SK-N-SH (cell line): ENCODE measurements at regions not wholly inside any gene's neighbourhood (a gene's known extent, or its start where the extent isn't known, plus 50 kb on each side); places are given as distances from the start of the nearest gene placed in this dataset.

Source experiments
- CTCF ChIA-PET: fragments of 300-600, 350-600 bp; formaldehyde crosslinking; extraction: SDS; loops from one replicate; lab custom pipeline; 2021; lab: Yijun Ruan, JAX
- POLR2A ChIA-PET: fragments of 350-600 bp; sonication (Branson Sonifier 250); formaldehyde crosslinking; extraction: SDS; loops from one replicate; lab custom pipeline; 2020; ENCODE audit warnings: antibody characterized with exemption, inconsistent platforms; lab: Yijun Ruan, JAX
- DNase-seq: peaks from one replicate; pipeline ENCODE4 v3.0.0; 2012
- H2AFZ ChIP-seq: fragments of 200-600 bp; sonication (generic); 2 replicates; pipeline ENCODE4 v1.8.1; 2016; ENCODE audit warnings: antibody characterized with exemption, mild to moderate bottlenecking, low read depth
- H3F3A ChIP-seq: fragments of 200-600 bp; sonication (generic); replicated peaks from 2 replicates; pipeline ENCODE3; 2016; ENCODE audit warnings: antibody characterized with exemption, mild to moderate bottlenecking; ENCODE audit not compliant: insufficient read depth
- H3K27ac ChIP-seq, 2 experiments: fragments of 200-500 bp in 1 of 2; fragments of 200-600 bp in 1 of 2; sonication (Bioruptor generic) in 1 of 2; sonication (generic), shearing (Covaris generic) in 1 of 2; 2 replicates each; pipeline versions ENCODE4 v1.5.1 to v1.6.1; 2014 to 2016; ENCODE audit warnings: low read depth in 2 of 2, inconsistent platforms in 1 of 2, low read length in 1 of 2, mild to moderate bottlenecking in 1 of 2, mixed read lengths in 1 of 2
- H3K27me3 ChIP-seq: fragments of 200-600 bp; sonication (generic), shearing (Covaris generic); 2 replicates; pipeline ENCODE4 v1.6.1; 2016; ENCODE audit warnings: mixed run types; ENCODE audit not compliant: insufficient read depth
- H3K36me3 ChIP-seq, 2 experiments: fragments of 200-500 bp in 1 of 2; fragments of 200-600 bp in 1 of 2; sonication (Bioruptor generic) in 1 of 2; sonication (generic) in 1 of 2; replicated peaks in 1 of 2; 2 replicates each; pipeline versions ENCODE3 to v1.5.1; 2014 to 2016; ENCODE audit warnings: low read length in 1 of 2, mild to moderate bottlenecking in 1 of 2; ENCODE audit not compliant: insufficient read depth in 2 of 2, control insufficient read depth in 1 of 2
- H3K4me1 ChIP-seq, 2 experiments: fragments of 200-500 bp in 1 of 2; fragments of 200-600 bp in 1 of 2; sonication (Bioruptor generic) in 1 of 2; sonication (generic), shearing (Covaris generic) in 1 of 2; 2 replicates each; pipeline versions ENCODE4 v1.5.1 to v1.6.1; 2014 to 2016; ENCODE audit warnings: low read depth in 1 of 2, low read length in 1 of 2, mixed run types in 1 of 2; ENCODE audit not compliant: insufficient read depth in 2 of 2, control insufficient read depth in 1 of 2
- H3K4me2 ChIP-seq: fragments of 200-600 bp; sonication (generic), shearing (Covaris generic); 2 replicates; pipeline ENCODE4 v1.6.1; 2017; ENCODE audit warnings: mixed run types
- H3K4me3 ChIP-seq, 2 experiments: fragments of 200-500 bp in 1 of 2; fragments of 200-600 bp in 1 of 2; sonication (Bioruptor generic) in 1 of 2; sonication (generic), shearing (Covaris generic) in 1 of 2; 2 replicates each; pipeline versions ENCODE4 v1.5.1 to v1.8.1; 2014 to 2016; ENCODE audit warnings: low read depth in 2 of 2, inconsistent platforms in 1 of 2, low read length in 1 of 2, mild to moderate bottlenecking in 1 of 2, mixed read lengths in 1 of 2, moderate library complexity in 1 of 2
- H3K79me2 ChIP-seq: fragments of 200-600 bp; sonication (generic); 2 replicates; pipeline ENCODE4 v1.8.1; 2017; ENCODE audit warnings: mild to moderate bottlenecking; ENCODE audit not compliant: insufficient read depth
- H3K9ac ChIP-seq: fragments of 200-600 bp; sonication (generic); 2 replicates; pipeline ENCODE4 v1.6.1; 2017; ENCODE audit warnings: mixed run types
- H3K9me2 ChIP-seq: fragments of 200-600 bp; sonication (generic); 2 replicates; pipeline ENCODE4 v1.6.1; 2017; ENCODE audit warnings: mixed run types
- H3K9me3 ChIP-seq: fragments of 200-600 bp; sonication (generic); 2 replicates; pipeline ENCODE4 v1.6.1; 2017; ENCODE audit warnings: mixed run types, mild to moderate bottlenecking, moderate library complexity
- H4K20me1 ChIP-seq: fragments of 200-600 bp; sonication (generic); 2 replicates; pipeline ENCODE4 v1.6.1; 2017; ENCODE audit warnings: mild to moderate bottlenecking, mixed run types; ENCODE audit not compliant: insufficient read depth
- CHD2 ChIP-seq: fragments of 150-350 bp; IDR thresholded peaks from 2 replicates; pipeline ENCODE4 v1.6.1; 2018; ENCODE audit warnings: low read length; ENCODE audit not compliant: partially characterized antibody
- EZH2phosphoT487 ChIP-seq: fragments of 200-600 bp; sonication (generic); IDR thresholded peaks from 2 replicates; pipeline ENCODE4 v1.6.1; 2017; ENCODE audit warnings: low read depth, mixed run types, mild to moderate bottlenecking, antibody characterized with exemption, moderate library complexity, borderline replicate concordance
- FOSL2 ChIP-seq: IDR thresholded peaks from 2 replicates; pipeline ENCODE4 v1.4.0; 2012; ENCODE audit warnings: low read depth, mild to moderate bottlenecking, moderate library complexity, borderline replicate concordance
- MAX ChIP-seq: IDR thresholded peaks from 2 replicates; pipeline ENCODE4 v1.4.0; 2012; ENCODE audit warnings: low read depth
- MXI1 ChIP-seq: IDR thresholded peaks from 2 replicates; pipeline ENCODE4 v1.6.1; 2012; ENCODE audit warnings: mild to moderate bottlenecking, low read depth, low read length, improper control_type of control experiment
- PBX3 ChIP-seq: IDR thresholded peaks from 2 replicates; pipeline ENCODE4; 2012
- RAD21 ChIP-seq: IDR thresholded peaks from 2 replicates; pipeline ENCODE4 v1.6.1; 2012; ENCODE audit warnings: mild to moderate bottlenecking, low read length
- RFX5 ChIP-seq: IDR thresholded peaks from 2 replicates; pipeline ENCODE4 v1.6.1; 2012; ENCODE audit warnings: mild to moderate bottlenecking, improper control_type of control experiment, low read length
- RXRA ChIP-seq: IDR thresholded peaks from 2 replicates; pipeline ENCODE4 v1.4.0; 2012; ENCODE audit warnings: low read depth, mild to moderate bottlenecking, borderline replicate concordance
- SMC3 ChIP-seq: IDR thresholded peaks from 2 replicates; pipeline ENCODE4 v1.6.1; 2012; ENCODE audit warnings: low read depth, low read length, improper control_type of control experiment
- TAF1 ChIP-seq: IDR thresholded peaks from 2 replicates; pipeline ENCODE4 v1.6.1; 2012; ENCODE audit warnings: low read depth, mild to moderate bottlenecking, low read length, moderate library complexity, borderline replicate concordance
- USF1 ChIP-seq: IDR thresholded peaks from 2 replicates; pipeline ENCODE4 v1.4.0; 2012; ENCODE audit warnings: low read depth, borderline replicate concordance
- USF2 ChIP-seq: fragments of 150-350 bp; IDR thresholded peaks from 2 replicates; pipeline ENCODE4 v1.6.1; 2017; ENCODE audit warnings: antibody characterized with exemption, low read length, low read depth, borderline replicate concordance
- WGBS: methylation state at CpG from one replicate; pipeline ENCODE4 v1.1.6; 2017; ENCODE audit warnings: low lambda C conversion rate; 5-methylcytosine and 5-hydroxymethylcytosine counted together

- no peak for TF ChIP-seq USF2
These were observed 794.2 kb upstream of the ADGRL2 start (continued) for GRCh38 chr1:81006502-81006901.

- CTCF ChIA-PET = interaction anchor here (0.6 kb wide), 1 partner anchor 1623 kb away, joined by 3 read pairs; no protein-coding TSS in a partner anchor
- no peaks in the 10 kb centered on the region for H3K27me3 ChIP-seq
- no peak for TF ChIP-seq RFX5
- TF ChIP-seq USF1 = no peak
- no peak overlapping the region for H3K27ac ChIP-seq
- H2AFZ ChIP-seq = no peak overlapping the region
- no peak overlapping the region for H3K4me2 ChIP-seq
- no peak overlapping the region for H3K9ac ChIP-seq
- H3F3A ChIP-seq = no peaks in the 10 kb centered on the region
- no peaks in the 10 kb centered on the region for H3K4me1 ChIP-seq
- H4K20me1 ChIP-seq = no peaks in the 10 kb centered on the region
- H3K9me2 ChIP-seq = no peaks in the 10 kb centered on the region
- 60% methylated on average over 4 of the region's 4 CpGs for WGBS
- POLR2A ChIA-PET = no interaction called here
- no peaks in the 10 kb centered on the region for H3K9me3 ChIP-seq
- no peak overlapping the region for H3K4me3 ChIP-seq
- DNase-seq = no peak
- H3K36me3 ChIP-seq = no peaks in the 10 kb centered on the region
- H3K79me2 ChIP-seq = no peaks in the 10 kb centered on the region
These were observed 796.7 kb upstream of the ADGRL2 start for GRCh38 chr1:81004011-81004410.

- H3K4me2 ChIP-seq = no peak overlapping the region
- no peaks in the 10 kb centered on the region for H4K20me1 ChIP-seq
- H3K36me3 ChIP-seq = no peaks in the 10 kb centered on the region
- TF ChIP-seq FOSL2 = peak; percentile 15; the same call in 1 of the 2 replicates
- no peak for TF ChIP-seq USF1
- TF ChIP-seq EZH2phosphoT487 = no peak
- no peak overlapping the region for H2AFZ ChIP-seq
- H3K9me3 ChIP-seq = no peaks in the 10 kb centered on the region
- CTCF ChIA-PET = no interaction called here
- H3F3A ChIP-seq = no peaks in the 10 kb centered on the region
- no peak for DNase-seq
- H3K9me2 ChIP-seq = no peaks in the 10 kb centered on the region
- POLR2A ChIA-PET = no interaction called here
- no peaks in the 10 kb centered on the region for H3K27me3 ChIP-seq
- no peaks in the 10 kb centered on the region for H3K79me2 ChIP-seq
- no peak overlapping the region for H3K27ac ChIP-seq
- H3K4me1 ChIP-seq = no peaks in the 10 kb centered on the region; a peak in 1 of 4 replicates
- H3K9ac ChIP-seq = no peak overlapping the region
- H3K4me3 ChIP-seq = no peak overlapping the region
These were observed 805.8 kb upstream of the ADGRL2 start for GRCh38 chr1:80994934-80995333.

GRCh38 chr1:80994038-80994437, 806.7 kb upstream of the ADGRL2 start:
- 100% methylated on average over 1 of the region's 1 CpG for WGBS
- DNase-seq = no peak

More at GRCh38 chr1:80994038-80994437, 806.7 kb upstream of the ADGRL2 start:
- Histone ChIP-seq H3K9me2 (no peaks in the 10 kb centered on the region), H3K4me2 (no peak overlapping the region), H3K9me3 (no peaks in the 10 kb centered on the region), H3K9ac (no peak overlapping the region), H3F3A (no peaks in the 10 kb centered on the region), H3K79me2 (no peaks in the 10 kb centered on the region), H4K20me1 (no peaks in the 10 kb centered on the region), H3K27me3 (no peaks in the 10 kb centered on the region), H3K4me3 (no peak overlapping the region), H3K36me3 (no peaks in the 10 kb centered on the region), H3K4me1 (no peaks in the 10 kb centered on the region; a peak in 1 of 4 replicates), H3K27ac (no peak overlapping the region), H2AFZ (no peak overlapping the region)
- ChIA-PET POLR2A (no interaction called here), CTCF (no interaction called here)
- TF ChIP-seq PBX3 = no peak
- TF ChIP-seq CHD2 = no peak
- no peak for TF ChIP-seq TAF1
- no peak for TF ChIP-seq SMC3
- TF ChIP-seq MXI1 = no peak
- no peak for TF ChIP-seq RXRA
- no peak for TF ChIP-seq USF2
- no peak for TF ChIP-seq MAX
- TF ChIP-seq RAD21 = no peak
